ENCODE measurements at regions not wholly inside any gene's neighbourhood (a gene's known extent, or its start where the extent isn't known, plus 50 kb on each side); places are given as distances from the start of the nearest gene placed in this dataset.

GRCh38 chr5:172564188-172564587 lies 76.9 kb upstream of the NEURL1B start:
- Mint-ChIP-seq H3K36me3 (ENCODE audit: low read depth) (no peaks in the 10 kb centered on the region), H3K27me3 (ENCODE audit: low read depth, poor library complexity) (peaks cover 9% of the 10 kb centered on the region), H3K9me3 (no peaks in the 10 kb centered on the region), H3K4me3 (no peak overlapping the region), H3K27ac (no peak overlapping the region), H3K4me1 (peaks cover 71% of the 10 kb centered on the region)
- no peak for TF ChIP-seq CTCF (IDR thresholded peaks at IDR 0.05)
- DNase-seq, result no peak

- Mint-ChIP-seq H3K36me3 (ENCODE audit: low read depth) (no peaks in the 10 kb centered on the region), H3K9me3 (no peaks in the 10 kb centered on the region)
Observed at GRCh38 chr5:172562443-172562842, 78.6 kb upstream of the NEURL1B start.

GRCh38 chr5:172561151-172561550 lies 79.9 kb upstream of the NEURL1B start:
- no peak for TF ChIP-seq CTCF (IDR thresholded peaks at IDR 0.05)
- Mint-ChIP-seq H3K4me1 (peaks cover 86% of the 10 kb centered on the region), H3K4me3 (no peak overlapping the region), H3K27me3 (ENCODE audit: low read depth, poor library complexity) (peaks cover 10% of the 10 kb centered on the region), H3K36me3 (ENCODE audit: low read depth) (no peaks in the 10 kb centered on the region), H3K27ac (no peak overlapping the region), H3K9me3 (no peaks in the 10 kb centered on the region)
- no peak for DNase-seq

More at GRCh38 chr5:172562443-172562842, 78.6 kb upstream of the NEURL1B start:
- Mint-ChIP-seq H3K27ac (no peak overlapping the region), H3K4me3 (no peak overlapping the region), H3K4me1 (peaks cover 86% of the 10 kb centered on the region), H3K27me3 (ENCODE audit: low read depth, poor library complexity) (peaks cover 9% of the 10 kb centered on the region)
- no peak for DNase-seq
- no peak for TF ChIP-seq CTCF (IDR thresholded peaks at IDR 0.05)

- no peaks in the 10 kb centered on the region for H3K9me3 Mint-ChIP-seq
- DNase-seq, result peak; percentile 26
- peaks cover 89% of the 10 kb centered on the region for H3K4me1 Mint-ChIP-seq
- no peak for TF ChIP-seq CTCF (IDR thresholded peaks at IDR 0.05)
- peak overlapping the region; percentile 58 for H3K4me3 Mint-ChIP-seq
- H3K27ac Mint-ChIP-seq, result no peak overlapping the region
- no peaks in the 10 kb centered on the region for H3K36me3 Mint-ChIP-seq (ENCODE audit: low read depth)
- H3K27me3 Mint-ChIP-seq (ENCODE audit: low read depth, poor library complexity), result peaks cover 14% of the 10 kb centered on the region
Observed at GRCh38 chr5:172559004-172559932, 81.8 kb upstream of the NEURL1B start.

GRCh38 chr5:172558076-172558976 lies 82.7 kb upstream of the NEURL1B start:
- Mint-ChIP-seq H3K27ac (peak overlapping the region; percentile 90), H3K36me3 (ENCODE audit: low read depth) (no peaks in the 10 kb centered on the region), H3K4me1 (peaks cover 90% of the 10 kb centered on the region), H3K27me3 (ENCODE audit: low read depth, poor library complexity) (peaks cover 15% of the 10 kb centered on the region), H3K4me3 (peak overlapping the region; percentile 66), H3K9me3 (no peaks in the 10 kb centered on the region)
- no peak for TF ChIP-seq CTCF (IDR thresholded peaks at IDR 0.05)
- DNase-seq, result peak; percentile 35
